ENCODE measurements at regions not wholly inside any gene's neighbourhood (a gene's known extent, or its start where the extent isn't known, plus 50 kb on each side); places are given as distances from the start of the nearest gene placed in this dataset.

GRCh38 chr3:107969525-107969924, 121.3 kb downstream of the CD47 start:
- TF ChIP-seq CTCF (IDR thresholded peaks at IDR 0.05) = no peak
- DNase-seq (ENCODE audit: extremely low spot score in 2 of 2) = no peak
- peaks cover 4% of the 10 kb centered on the region for H3K4me1 ChIP-seq
- no peak overlapping the region for H3K4me3 ChIP-seq
- H3K27me3 ChIP-seq = no peaks in the 10 kb centered on the region
- H3K9me3 ChIP-seq = no peaks in the 10 kb centered on the region
- intact Hi-C loops (cut with DNase I) = no loop called here
- no peaks in the 10 kb centered on the region for H3K36me3 ChIP-seq
- H3K27ac ChIP-seq = no peak overlapping the region

- intact Hi-C loops (cut with DNase I) = no loop called here
- Histone ChIP-seq H3K27me3 (no peaks in the 10 kb centered on the region), H3K4me3 (no peak overlapping the region), H3K36me3 (no peaks in the 10 kb centered on the region), H3K27ac (no peak overlapping the region), H3K4me1 (peaks cover 4% of the 10 kb centered on the region), H3K9me3 (no peaks in the 10 kb centered on the region)
- no peak for DNase-seq (ENCODE audit: extremely low spot score in 2 of 2)
- TF ChIP-seq POLR2AphosphoS5 (IDR thresholded peaks at IDR 0.05; ENCODE audit: insufficient read depth in 1 of 2, low read depth in 1 of 2) (no peak), CTCF (IDR thresholded peaks at IDR 0.05) (no peak), POLR2A (IDR thresholded peaks at IDR 0.05) (no peak)
These were observed 124.6 kb downstream of the CD47 start for GRCh38 chr3:107966276-107966675.

DNA sequence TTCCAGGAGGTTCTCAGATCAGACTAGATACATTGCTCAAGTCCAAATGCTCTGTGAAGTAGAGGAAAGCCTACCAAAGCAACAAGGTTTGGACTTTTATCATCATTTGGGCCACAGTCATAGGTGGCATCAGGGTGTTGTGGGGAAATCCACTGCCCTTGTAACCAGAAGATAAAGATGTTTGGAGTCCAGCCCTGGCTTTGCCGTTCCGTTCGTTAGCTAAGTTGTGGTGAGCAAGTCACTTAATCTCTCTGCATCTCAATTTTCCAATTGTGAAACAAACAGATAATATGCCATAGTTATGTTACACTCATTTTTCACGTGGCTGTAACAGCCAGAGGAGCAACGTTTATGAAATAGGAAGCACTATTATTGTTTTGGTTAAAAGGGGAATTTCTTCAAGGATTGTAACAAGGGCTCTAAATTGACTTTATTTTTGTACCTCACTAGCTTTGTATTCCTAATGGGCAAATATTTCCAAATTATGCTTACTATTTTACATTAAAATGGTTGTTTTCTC, 125.6 kb downstream of the CD47 start:
- H3K36me3 ChIP-seq = no peaks in the 10 kb centered on the region
- no peak for TF ChIP-seq CTCF (IDR thresholded peaks at IDR 0.05)
- no peak for TF ChIP-seq POLR2AphosphoS5 (IDR thresholded peaks at IDR 0.05; ENCODE audit: insufficient read depth in 1 of 2, low read depth in 1 of 2)
- no peak for TF ChIP-seq POLR2A (IDR thresholded peaks at IDR 0.05)
- H3K27me3 ChIP-seq = no peaks in the 10 kb centered on the region
- DNase-seq (ENCODE audit: extremely low spot score in 2 of 2) = no peak
- intact Hi-C loops (cut with DNase I) = no loop called here
- no peak overlapping the region for H3K27ac ChIP-seq
- no peak overlapping the region for H3K4me3 ChIP-seq
- H3K4me1 ChIP-seq = no peaks in the 10 kb centered on the region
- no peaks in the 10 kb centered on the region for H3K9me3 ChIP-seq

GRCh38 chr3:107963581-107963980, 127.2 kb downstream of the CD47 start:
- Histone ChIP-seq H3K36me3 (no peaks in the 10 kb centered on the region), H3K27me3 (no peaks in the 10 kb centered on the region), H3K9me3 (no peaks in the 10 kb centered on the region), H3K27ac (no peak overlapping the region), H3K4me3 (no peak overlapping the region), H3K4me1 (peaks cover 3% of the 10 kb centered on the region)
- TF ChIP-seq CTCF (IDR thresholded peaks at IDR 0.05) = no peak
- TF ChIP-seq POLR2AphosphoS5 (IDR thresholded peaks at IDR 0.05; ENCODE audit: insufficient read depth in 1 of 2, low read depth in 1 of 2) = no peak
- no peak for TF ChIP-seq POLR2A (IDR thresholded peaks at IDR 0.05)
- intact Hi-C loops (cut with DNase I) = no loop called here
- DNase-seq (ENCODE audit: extremely low spot score in 2 of 2) = no peak

DNA sequence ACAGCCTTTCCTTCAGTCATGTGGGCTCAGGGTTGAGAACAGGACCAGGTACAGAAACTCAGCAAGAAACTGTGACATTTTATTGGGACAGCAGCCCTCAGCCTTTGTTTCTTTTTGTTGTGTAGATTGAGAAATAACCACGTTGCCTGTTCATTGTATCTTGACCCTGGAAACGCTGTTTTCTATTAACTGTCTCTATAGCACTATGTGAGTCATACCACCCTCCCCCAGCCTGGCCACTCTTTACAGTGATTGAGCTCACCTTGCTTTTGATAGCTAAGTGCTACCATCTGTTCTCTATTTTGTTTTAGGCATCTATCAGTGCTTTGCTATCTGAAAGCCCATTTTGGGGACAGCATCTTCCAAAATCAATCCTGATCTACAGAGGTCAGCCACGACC, 127.9 kb downstream of the CD47 start:
- no peak for DNase-seq (ENCODE audit: extremely low spot score in 2 of 2)
- intact Hi-C loops (cut with DNase I) = no loop called here

More for the DNA sequence above, 127.9 kb downstream of the CD47 start:
- Histone ChIP-seq H3K27me3 (no peaks in the 10 kb centered on the region), H3K36me3 (no peaks in the 10 kb centered on the region), H3K4me1 (peaks cover 9% of the 10 kb centered on the region), H3K27ac (no peak overlapping the region), H3K9me3 (no peaks in the 10 kb centered on the region), H3K4me3 (no peak overlapping the region)
- TF ChIP-seq POLR2AphosphoS5 (IDR thresholded peaks at IDR 0.05; ENCODE audit: insufficient read depth in 1 of 2, low read depth in 1 of 2) (no peak), POLR2A (IDR thresholded peaks at IDR 0.05) (no peak), CTCF (IDR thresholded peaks at IDR 0.05) (no peak)
